ENCODE measurements at regions not wholly inside any gene's neighbourhood (a gene's known extent, or its start where the extent isn't known, plus 50 kb on each side); places are given as distances from the start of the nearest gene placed in this dataset.

GRCh38 chr4:116952530-116953136 lies 132.7 kb downstream of the TRAM1L1 start (continued):
- TF ChIP-seq NR2F1 (CRISPR knock-in tag; IDR thresholded peaks at IDR 0.05) (no peak), MEF2D (CRISPR knock-in tag; IDR thresholded peaks at IDR 0.05) (no peak), IKZF1 (IDR thresholded peaks at IDR 0.05) (no peak), UBTF (CRISPR knock-in tag; IDR thresholded peaks at IDR 0.05) (no peak), KLF12 (CRISPR knock-in tag; IDR thresholded peaks at IDR 0.05; ENCODE audit: borderline replicate concordance) (no peak), ZNF276 (CRISPR knock-in tag; IDR thresholded peaks at IDR 0.05; ENCODE audit: low read depth) (no peak)
- TF ChIP-seq, protein P1, sequence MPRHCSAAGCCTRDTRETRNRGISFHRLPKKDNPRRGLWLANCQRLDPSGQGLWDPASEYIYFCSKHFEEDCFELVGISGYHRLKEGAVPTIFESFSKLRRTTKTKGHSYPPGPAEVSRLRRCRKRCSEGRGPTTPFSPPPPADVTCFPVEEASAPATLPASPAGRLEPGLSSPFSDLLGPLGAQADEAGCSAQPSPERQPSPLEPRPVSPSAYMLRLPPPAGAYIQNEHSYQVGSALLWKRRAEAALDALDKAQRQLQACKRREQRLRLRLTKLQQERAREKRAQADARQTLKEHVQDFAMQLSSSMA (CRISPR knock-in tag; IDR thresholded peaks at IDR 0.05): no peak

DNA sequence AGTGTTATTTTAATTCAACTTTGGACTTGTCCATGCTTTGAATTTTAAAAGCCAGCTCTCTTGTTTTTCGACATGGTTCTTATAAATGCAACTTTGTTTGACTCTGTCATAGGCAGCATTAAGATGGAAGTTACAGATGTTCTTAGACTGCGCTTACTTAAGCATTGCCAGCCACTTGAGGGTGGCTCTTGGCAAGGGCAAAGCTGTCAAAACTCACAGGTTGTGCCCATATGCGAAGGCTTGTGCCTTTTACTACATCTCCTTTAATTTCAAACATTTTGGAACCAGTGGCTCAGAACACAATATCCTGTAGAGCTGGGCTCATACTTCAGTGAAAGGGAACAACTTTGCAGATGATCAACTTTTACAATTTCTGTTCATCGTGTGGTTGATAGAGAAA lies 135.5 kb downstream of the TRAM1L1 start:
- no peak overlapping the region for H2AFZ ChIP-seq (ENCODE audit: low read length)
- no peaks in the 10 kb centered on the region for H3K36me3 ChIP-seq (replicated peaks in 1 of 2; ENCODE audit: control insufficient read depth in 1 of 2, insufficient read depth in 2 of 2, low read length in 2 of 2)
- no peak overlapping the region for H3K4me3 ChIP-seq (replicated peaks in 1 of 3; ENCODE audit: insufficient read depth in 1 of 3, low read depth in 2 of 3, low read length in 3 of 3)
- ChIA-PET POLR2A (no interaction called here), CTCF (ENCODE audit: low intra/inter-chr PET ratio, low total read pairs) (no interaction called here)
- in situ Hi-C loops (cut with HindIII; ENCODE audit: extremely low pct_ligation_motif_present, low pct_unique_long_range_greater_than_20kb) (no loop called here), intact Hi-C loops (cut with micrococcal nuclease; ENCODE audit: unreplicated experiment) (no loop called here)
- FAIRE-seq (no peak), DNase-seq (ENCODE audit: low spot score) (no peak), ATAC-seq (no peak)
- no peaks in the 10 kb centered on the region for H4K20me1 ChIP-seq (ENCODE audit: insufficient read depth, low read length)
- TF ChIP-seq, protein P2, sequence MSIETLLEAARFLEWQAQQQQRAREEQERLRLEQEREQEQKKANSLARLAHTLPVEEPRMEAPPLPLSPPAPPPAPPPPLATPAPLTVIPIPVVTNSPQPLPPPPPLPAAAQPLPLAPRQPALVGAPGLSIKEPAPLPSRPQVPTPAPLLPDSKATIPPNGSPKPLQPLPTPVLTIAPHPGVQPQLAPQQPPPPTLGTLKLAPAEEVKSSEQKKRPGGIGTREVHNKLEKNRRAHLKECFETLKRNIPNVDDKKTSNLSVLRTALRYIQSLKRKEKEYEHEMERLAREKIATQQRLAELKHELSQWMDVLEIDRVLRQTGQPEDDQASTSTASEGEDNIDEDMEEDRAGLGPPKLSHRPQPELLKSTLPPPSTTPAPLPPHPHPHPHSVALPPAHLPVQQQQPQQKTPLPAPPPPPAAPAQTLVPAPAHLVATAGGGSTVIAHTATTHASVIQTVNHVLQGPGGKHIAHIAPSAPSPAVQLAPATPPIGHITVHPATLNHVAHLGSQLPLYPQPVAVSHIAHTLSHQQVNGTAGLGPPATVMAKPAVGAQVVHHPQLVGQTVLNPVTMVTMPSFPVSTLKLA (IDR thresholded peaks at IDR 0.05): no peak
- TF ChIP-seq PCBP1 (IDR thresholded peaks at IDR 0.05; ENCODE audit: borderline replicate concordance, low read depth, low read length) (no peak), ZNF713 (CRISPR knock-in tag; IDR thresholded peaks at IDR 0.05) (no peak), ZNF317 (CRISPR knock-in tag; IDR thresholded peaks at IDR 0.05) (no peak), ZNF816 (CRISPR knock-in tag; IDR thresholded peaks at IDR 0.05; ENCODE audit: borderline replicate concordance) (no peak), KDM6A (CRISPR knock-in tag; IDR thresholded peaks at IDR 0.05; ENCODE audit: low read depth) (no peak), NAIF1 (CRISPR knock-in tag; IDR thresholded peaks at IDR 0.05; ENCODE audit: borderline replicate concordance) (no peak), ZNF34 (CRISPR knock-in tag; IDR thresholded peaks at IDR 0.05; ENCODE audit: borderline replicate concordance) (no peak), RBFOX2 (IDR thresholded peaks at IDR 0.05; ENCODE audit: low read depth, low read length) (no peak), SIX4 (CRISPR knock-in tag; IDR thresholded peaks at IDR 0.05) (no peak), ELF3 (CRISPR knock-in tag; IDR thresholded peaks at IDR 0.05) (no peak), FOXK1 (CRISPR knock-in tag; IDR thresholded peaks at IDR 0.05; ENCODE audit: borderline replicate concordance, low read depth) (no peak)
- 0% methylated on average over 4 of the region's 4 CpGs for WGBS (ENCODE audit: low lambda C conversion rate)
- no peaks in the 10 kb centered on the region for H3K4me1 ChIP-seq (ENCODE audit: insufficient read depth, low read length)
- no peaks in the 10 kb centered on the region for H3K9me3 ChIP-seq (ENCODE audit: low read length)
- no peaks in the 10 kb centered on the region for H3K27me3 ChIP-seq (ENCODE audit: control insufficient read depth in 1 of 2, insufficient read depth in 2 of 2, low read length in 2 of 2)
- H3K4me2 ChIP-seq (ENCODE audit: low read depth, low read length): no peak overlapping the region
- no peak overlapping the region for H3K27ac ChIP-seq (ENCODE audit: extremely low read length, insufficient read depth, low read length)
- H3K9ac ChIP-seq (ENCODE audit: insufficient read depth, low read depth, low read length): no peak overlapping the region
- BruUV-seq (replicated peaks): no TSS peak
- no peaks in the 10 kb centered on the region for H3K79me2 ChIP-seq (ENCODE audit: insufficient read depth, low read length)

Data from HepG2 (cell line).